ENCODE measurements at regions not wholly inside any gene's neighbourhood (a gene's known extent, or its start where the extent isn't known, plus 50 kb on each side); places are given as distances from the start of the nearest gene placed in this dataset.

DNA sequence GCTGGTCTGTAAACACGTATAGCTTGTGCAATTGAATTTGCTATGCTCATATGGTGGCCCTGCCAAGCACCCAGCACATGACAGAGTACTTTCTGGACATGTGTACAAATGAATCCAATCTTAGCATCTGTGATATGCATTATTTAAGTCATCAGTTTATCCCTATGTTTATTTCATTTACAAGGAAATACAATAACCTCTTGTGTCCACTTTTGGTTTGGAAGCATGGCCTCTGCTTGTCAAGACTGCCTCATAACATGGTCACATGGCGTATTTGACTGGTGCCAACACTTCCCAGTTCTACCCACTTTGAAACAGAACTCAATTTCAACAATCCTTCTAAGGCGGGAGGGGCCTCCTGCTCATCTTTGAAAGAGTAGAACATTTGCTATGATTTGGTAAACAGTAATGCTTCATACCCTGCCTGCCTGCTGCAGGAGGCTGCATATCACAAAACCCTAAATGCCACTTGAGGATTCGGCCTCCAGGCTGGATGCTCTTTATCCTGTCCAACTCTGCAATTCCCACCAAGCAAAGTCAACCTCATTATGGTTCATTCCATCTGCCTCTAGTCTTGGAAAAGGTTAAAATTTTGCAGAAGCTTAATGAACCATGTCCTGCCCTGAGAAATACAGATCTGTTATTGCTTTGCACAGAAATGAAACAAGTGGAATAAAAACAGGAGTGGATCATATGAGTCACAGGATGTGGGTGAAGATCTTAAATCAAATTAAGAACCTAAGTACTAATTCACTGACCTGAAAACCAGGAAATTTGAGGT lies 151.3 kb downstream of the CYSLTR2 start:
- WGBS (ENCODE audit: insufficient coverage, low lambda C conversion rate): 100% methylated on average over 1 of the region's 4 CpGs
- Histone ChIP-seq H3K36me3 (ENCODE audit: control insufficient read depth, insufficient read depth, low read length) (no peaks in the 10 kb centered on the region), H3K9me3 (ENCODE audit: control insufficient read depth, low read depth, low read length) (no peaks in the 10 kb centered on the region), H3K4me1 (ENCODE audit: control insufficient read depth, insufficient read depth, low read length) (no peaks in the 10 kb centered on the region), H3K27me3 (ENCODE audit: control insufficient read depth, insufficient read depth, low read length) (no peaks in the 10 kb centered on the region), H3K27ac (ENCODE audit: low read length) (no peak overlapping the region), H3K4me3 (ENCODE audit: low read length) (no peak overlapping the region)
- DNase-seq: no peak

DNA sequence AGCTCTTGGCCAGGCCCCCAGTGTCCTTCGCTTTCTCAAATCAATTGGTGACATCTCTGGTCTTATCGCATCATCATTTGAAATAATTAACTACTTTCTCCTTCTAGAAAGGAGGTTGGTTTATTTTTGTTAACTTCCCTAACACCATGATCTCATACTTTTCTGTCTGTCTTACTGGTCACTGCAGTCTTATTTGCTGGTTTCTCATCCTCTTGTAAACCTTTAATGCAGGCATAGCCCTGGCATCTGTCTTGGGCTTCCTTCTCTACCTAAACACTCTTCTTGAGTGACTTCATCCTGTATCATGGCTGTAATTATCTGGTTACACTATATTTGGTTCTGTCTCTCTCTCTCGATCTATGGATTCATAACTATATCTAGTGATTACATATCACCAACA lies 152.8 kb downstream of the CYSLTR2 start:
- no peak for DNase-seq
- Histone ChIP-seq H3K4me1 (ENCODE audit: control insufficient read depth, insufficient read depth, low read length) (no peaks in the 10 kb centered on the region), H3K27ac (ENCODE audit: low read length) (no peak overlapping the region), H3K9me3 (ENCODE audit: control insufficient read depth, low read depth, low read length) (no peaks in the 10 kb centered on the region), H3K36me3 (ENCODE audit: control insufficient read depth, insufficient read depth, low read length) (no peaks in the 10 kb centered on the region), H3K4me3 (ENCODE audit: low read length) (no peak overlapping the region), H3K27me3 (ENCODE audit: control insufficient read depth, insufficient read depth, low read length) (no peaks in the 10 kb centered on the region)
- WGBS (ENCODE audit: insufficient coverage, low lambda C conversion rate): 100% methylated on average over 1 of the region's 3 CpGs

DNA sequence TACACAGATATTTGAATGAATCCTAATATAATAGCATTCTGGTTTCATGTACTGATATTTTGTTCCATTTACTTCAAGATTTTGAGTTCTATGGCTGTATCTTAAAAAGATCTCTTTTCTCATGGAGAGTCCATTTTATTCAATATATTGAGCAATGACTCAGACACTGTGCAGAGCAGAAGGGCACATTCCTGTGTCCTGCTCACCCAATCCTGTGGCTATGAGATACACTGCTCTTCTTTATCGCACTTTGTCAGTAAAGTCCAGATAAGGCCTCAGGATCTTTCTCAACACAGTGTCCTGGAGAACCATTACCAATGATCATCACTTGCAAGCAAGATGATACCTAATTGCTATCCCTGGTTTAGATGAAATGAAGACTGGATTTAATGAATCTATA lies 155.0 kb downstream of the CYSLTR2 start:
- H3K9me3 ChIP-seq (ENCODE audit: control insufficient read depth, low read depth, low read length): no peaks in the 10 kb centered on the region
- no peaks in the 10 kb centered on the region for H3K36me3 ChIP-seq (ENCODE audit: control insufficient read depth, insufficient read depth, low read length)
- no peak overlapping the region for H3K4me3 ChIP-seq (ENCODE audit: low read length)
- DNase-seq: peak; percentile 43 to 51
- H3K27ac ChIP-seq (ENCODE audit: low read length): no peak overlapping the region
- no CpG with 5 or more reads among the region's 1 CpG for WGBS (ENCODE audit: insufficient coverage, low lambda C conversion rate)
- H3K27me3 ChIP-seq (ENCODE audit: control insufficient read depth, insufficient read depth, low read length): no peaks in the 10 kb centered on the region
- no peaks in the 10 kb centered on the region for H3K4me1 ChIP-seq (ENCODE audit: control insufficient read depth, insufficient read depth, low read length)

- H3K9me3 ChIP-seq (ENCODE audit: control insufficient read depth, low read depth, low read length): no peaks in the 10 kb centered on the region
- H3K27me3 ChIP-seq (ENCODE audit: control insufficient read depth, insufficient read depth, low read length): no peaks in the 10 kb centered on the region
- H3K4me1 ChIP-seq (ENCODE audit: control insufficient read depth, insufficient read depth, low read length): no peaks in the 10 kb centered on the region
- H3K36me3 ChIP-seq (ENCODE audit: control insufficient read depth, insufficient read depth, low read length): no peaks in the 10 kb centered on the region
- DNase-seq: no peak
- no peak overlapping the region for H3K4me3 ChIP-seq (ENCODE audit: low read length)
- H3K27ac ChIP-seq (ENCODE audit: low read length): no peak overlapping the region
- 100% methylated on average over 2 of the region's 6 CpGs for WGBS (ENCODE audit: insufficient coverage, low lambda C conversion rate)
These were observed 156.3 kb downstream of the CYSLTR2 start for GRCh38 chr13:48810013-48810412.

DNA sequence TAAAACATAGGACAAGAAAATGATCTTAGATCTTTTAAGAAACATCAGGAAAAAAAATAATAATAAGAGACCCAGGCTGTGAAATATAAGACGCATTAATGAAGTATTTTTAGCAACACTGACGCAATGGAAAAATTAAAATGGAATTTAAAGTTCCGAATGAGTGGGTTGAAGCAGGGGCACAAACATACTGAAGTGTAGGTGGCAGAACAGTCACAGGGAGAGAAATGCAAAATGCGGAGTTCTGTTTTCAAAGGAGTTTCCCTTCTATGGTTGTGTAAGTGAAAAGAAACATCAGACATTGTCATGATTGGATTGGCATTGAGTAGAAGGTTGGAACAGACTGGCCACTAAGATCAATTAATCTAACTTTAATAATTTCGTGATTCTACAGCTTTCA lies 159.8 kb downstream of the CYSLTR2 start:
- Histone ChIP-seq H3K27me3 (ENCODE audit: control insufficient read depth, insufficient read depth, low read length) (no peaks in the 10 kb centered on the region), H3K4me3 (ENCODE audit: low read length) (no peak overlapping the region), H3K36me3 (ENCODE audit: control insufficient read depth, insufficient read depth, low read length) (no peaks in the 10 kb centered on the region), H3K9me3 (ENCODE audit: control insufficient read depth, low read depth, low read length) (no peaks in the 10 kb centered on the region), H3K4me1 (ENCODE audit: control insufficient read depth, insufficient read depth, low read length) (no peaks in the 10 kb centered on the region), H3K27ac (ENCODE audit: low read length) (no peak overlapping the region)
- DNase-seq: no peak
- WGBS (ENCODE audit: insufficient coverage, low lambda C conversion rate): 96% methylated on average over 3 of the region's 5 CpGs

DNA sequence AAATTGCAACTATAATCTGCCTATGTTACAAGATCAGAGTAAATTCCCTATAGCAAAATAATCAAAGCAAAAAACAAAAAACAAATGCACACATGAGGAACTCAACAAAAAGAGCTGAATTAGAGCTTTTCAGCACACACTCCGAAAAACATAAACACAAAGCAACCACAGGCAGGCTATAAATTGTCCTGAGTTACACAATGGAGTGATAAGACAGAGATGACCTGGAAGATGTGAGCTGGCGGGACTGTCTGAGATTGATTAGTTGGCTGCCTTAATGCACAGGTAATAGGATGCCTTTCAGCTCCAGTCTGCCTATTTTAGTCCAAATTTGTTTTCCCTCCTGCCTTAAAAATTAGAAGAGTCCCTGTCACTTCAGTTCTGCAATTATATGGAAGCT lies 159.0 kb upstream of the FNDC3A start:
- H3K4me1 ChIP-seq (ENCODE audit: control insufficient read depth, insufficient read depth, low read length): no peaks in the 10 kb centered on the region
- H3K9me3 ChIP-seq (ENCODE audit: control insufficient read depth, low read depth, low read length): no peaks in the 10 kb centered on the region
- H3K36me3 ChIP-seq (ENCODE audit: control insufficient read depth, insufficient read depth, low read length): no peaks in the 10 kb centered on the region
- DNase-seq: no peak
- no peak overlapping the region for H3K4me3 ChIP-seq (ENCODE audit: low read length)
- H3K27me3 ChIP-seq (ENCODE audit: control insufficient read depth, insufficient read depth, low read length): no peaks in the 10 kb centered on the region
- 0% methylated on average over 1 of the region's 2 CpGs for WGBS (ENCODE audit: insufficient coverage, low lambda C conversion rate)
- peak overlapping the region; percentile 1 for H3K27ac ChIP-seq (ENCODE audit: low read length)

DNA sequence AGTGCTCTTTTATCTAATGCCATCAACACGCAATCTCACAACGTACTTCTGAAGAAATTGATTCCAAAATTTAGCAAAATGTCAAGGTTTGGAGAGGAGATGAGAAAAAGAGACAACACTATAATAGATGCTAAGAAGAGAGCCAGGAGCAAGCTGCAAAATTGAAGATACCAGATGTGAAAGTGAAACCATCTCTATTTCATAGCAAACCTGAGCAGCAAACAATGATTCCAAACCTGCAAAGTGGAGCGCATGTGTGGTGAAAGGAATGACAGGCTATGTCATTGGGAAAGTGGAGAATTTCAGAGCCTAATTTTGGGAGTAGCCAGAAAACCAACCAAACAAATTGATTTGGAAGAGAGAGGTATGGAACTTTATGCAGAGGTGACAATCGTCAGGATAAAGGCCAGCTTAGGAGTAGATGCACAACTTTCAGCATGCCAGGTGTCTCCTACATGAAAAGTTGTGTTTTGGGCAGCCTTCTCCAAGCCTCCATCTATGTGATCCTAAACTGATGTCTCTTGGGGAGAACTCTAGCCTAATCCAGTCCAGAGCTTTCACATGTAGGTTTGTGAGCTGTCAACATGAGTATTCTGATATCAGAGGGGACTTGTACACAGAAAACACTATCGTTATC lies 158.4 kb upstream of the FNDC3A start:
- DNase-seq: peak in 1 of 2 donors; percentile 41
- Histone ChIP-seq H3K4me1 (ENCODE audit: control insufficient read depth, insufficient read depth, low read length) (no peaks in the 10 kb centered on the region), H3K27ac (ENCODE audit: low read length) (peak overlapping the region; percentile 1), H3K9me3 (ENCODE audit: control insufficient read depth, low read depth, low read length) (no peaks in the 10 kb centered on the region), H3K27me3 (ENCODE audit: control insufficient read depth, insufficient read depth, low read length) (no peaks in the 10 kb centered on the region), H3K36me3 (ENCODE audit: control insufficient read depth, insufficient read depth, low read length) (no peaks in the 10 kb centered on the region), H3K4me3 (ENCODE audit: low read length) (no peak overlapping the region)
- WGBS (ENCODE audit: insufficient coverage, low lambda C conversion rate): 72% methylated on average over 3 of the region's 5 CpGs

DNA sequence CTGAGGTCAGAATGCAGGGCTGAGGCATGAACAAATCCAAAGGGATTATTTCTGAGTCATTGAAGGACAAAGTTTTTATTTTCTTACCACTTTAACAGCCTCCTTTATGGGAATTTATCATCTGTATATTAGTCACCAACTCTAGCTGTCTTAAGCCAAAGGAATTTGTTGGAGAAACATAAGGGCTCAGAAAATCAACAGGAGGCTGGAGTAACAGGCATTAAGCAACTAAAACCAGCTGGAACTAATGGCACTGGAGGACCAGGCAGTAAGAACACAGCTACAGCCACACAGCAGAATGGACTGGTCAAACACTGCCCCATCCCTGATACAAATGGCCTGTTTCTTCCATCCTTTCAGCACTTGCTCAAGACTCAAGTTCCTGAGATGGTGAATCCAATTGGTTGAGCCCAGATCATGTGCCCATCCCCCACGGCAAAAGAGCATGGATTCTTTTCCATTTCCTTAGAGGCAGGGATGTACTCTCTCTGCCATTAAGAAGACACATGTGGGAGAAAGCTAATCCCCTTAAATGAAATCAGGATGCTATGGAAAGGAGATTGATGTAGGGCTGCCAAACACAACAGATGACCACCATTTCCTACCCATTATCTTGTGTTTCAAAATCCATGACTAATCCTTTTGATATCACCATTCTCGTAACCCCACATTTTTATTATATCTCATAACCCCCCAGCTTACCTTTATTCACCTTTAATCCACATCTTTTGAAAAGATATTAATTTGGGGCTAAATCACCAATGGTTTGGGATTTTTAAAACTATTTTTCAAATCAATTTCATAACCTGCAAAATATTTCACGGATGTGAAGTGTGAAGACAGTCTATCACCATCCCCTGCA lies 157.0 kb upstream of the FNDC3A start:
- Histone ChIP-seq H3K36me3 (ENCODE audit: control insufficient read depth, insufficient read depth, low read length) (no peaks in the 10 kb centered on the region), H3K9me3 (ENCODE audit: control insufficient read depth, low read depth, low read length) (no peaks in the 10 kb centered on the region), H3K27ac (ENCODE audit: low read length) (no peak overlapping the region), H3K27me3 (ENCODE audit: control insufficient read depth, insufficient read depth, low read length) (no peaks in the 10 kb centered on the region), H3K4me1 (ENCODE audit: control insufficient read depth, insufficient read depth, low read length) (no peaks in the 10 kb centered on the region), H3K4me3 (ENCODE audit: low read length) (no peak overlapping the region)
- DNase-seq: peak; percentile 6 to 23
- WGBS (ENCODE audit: insufficient coverage, low lambda C conversion rate): 100% methylated on average over 1 of the region's 3 CpGs

DNA sequence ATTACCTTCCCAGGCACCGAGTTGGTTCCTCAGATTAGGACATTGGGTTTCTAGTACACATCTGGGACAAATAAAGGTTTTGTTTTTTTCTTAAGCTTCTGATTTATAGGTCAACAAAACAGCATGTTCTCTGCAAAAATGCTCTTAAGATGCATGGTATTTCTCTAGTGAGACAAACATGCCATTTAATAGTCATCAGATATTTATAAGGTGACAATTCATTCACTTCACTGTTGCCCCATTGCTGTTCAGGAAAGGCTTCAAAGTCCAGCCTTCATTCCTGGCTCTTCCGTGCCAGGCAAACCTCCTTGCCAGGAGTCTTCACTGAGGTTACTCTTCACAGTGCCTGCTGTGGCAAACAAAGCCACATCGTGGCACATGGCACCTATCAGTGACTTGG lies 156.3 kb upstream of the FNDC3A start:
- Histone ChIP-seq H3K27me3 (ENCODE audit: control insufficient read depth, insufficient read depth, low read length) (no peaks in the 10 kb centered on the region), H3K4me1 (ENCODE audit: control insufficient read depth, insufficient read depth, low read length) (no peaks in the 10 kb centered on the region), H3K9me3 (ENCODE audit: control insufficient read depth, low read depth, low read length) (no peaks in the 10 kb centered on the region), H3K36me3 (ENCODE audit: control insufficient read depth, insufficient read depth, low read length) (no peaks in the 10 kb centered on the region), H3K4me3 (ENCODE audit: low read length) (no peak overlapping the region), H3K27ac (ENCODE audit: low read length) (no peak overlapping the region)
- DNase-seq: no peak
- WGBS (ENCODE audit: insufficient coverage, low lambda C conversion rate): no CpG with 5 or more reads among the region's 3 CpGs

DNA sequence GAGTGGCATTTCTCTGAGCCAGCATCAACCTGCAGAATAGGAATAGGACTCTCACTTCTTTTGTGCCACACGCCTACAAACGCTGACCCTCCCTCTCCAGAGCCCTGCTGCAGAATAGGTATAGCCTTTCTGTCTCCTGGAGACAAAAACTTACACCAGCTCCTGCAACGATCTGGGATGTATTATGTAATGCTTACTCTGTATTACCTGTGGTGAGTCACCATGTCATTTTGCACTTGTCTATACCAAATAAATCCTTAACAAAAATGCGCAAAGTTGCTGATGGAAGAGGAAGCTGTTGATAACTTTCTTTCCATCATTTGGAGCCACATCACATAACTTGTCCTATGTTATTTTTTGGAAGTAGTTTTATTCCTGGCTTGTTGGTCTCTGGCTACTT lies 155.8 kb upstream of the FNDC3A start:
- no peak overlapping the region for H3K27ac ChIP-seq (ENCODE audit: low read length)
- H3K27me3 ChIP-seq (ENCODE audit: control insufficient read depth, insufficient read depth, low read length): no peaks in the 10 kb centered on the region
- H3K4me1 ChIP-seq (ENCODE audit: control insufficient read depth, insufficient read depth, low read length): no peaks in the 10 kb centered on the region
- 100% methylated on average over 1 of the region's 4 CpGs for whole genome bisulfite sequencing (ENCODE audit: insufficient coverage, low lambda C conversion rate)
- no peak overlapping the region for H3K4me3 ChIP-seq (ENCODE audit: low read length)
- DNase-seq: no peak
- H3K9me3 ChIP-seq (ENCODE audit: control insufficient read depth, low read depth, low read length): no peaks in the 10 kb centered on the region
- H3K36me3 ChIP-seq (ENCODE audit: control insufficient read depth, insufficient read depth, low read length): no peaks in the 10 kb centered on the region

Data from large intestine (tissue), 3 donors.